Neural progenitor cell (in vitro differentiated cells): ENCODE measurements at regions not wholly inside any gene's neighbourhood (a gene's known extent, or its start where the extent isn't known, plus 50 kb on each side); places are given as distances from the start of the nearest gene placed in this dataset.

Source experiments
- EZH2 ChIP-seq: fragments of 200-600 bp; sonication (generic); IDR thresholded peaks from 2 replicates; pipeline ENCODE4 v1.6.1; 2017; ENCODE audit warnings: antibody characterized with exemption, mild to moderate bottlenecking, moderate library complexity
- EZH2phosphoT487 ChIP-seq: fragments of 200-600 bp; sonication (generic); IDR thresholded peaks from 2 replicates; pipeline ENCODE4 v1.6.1; 2017; ENCODE audit warnings: antibody characterized with exemption
- TF ChIP-seq, protein P1 (sequence below): fragments of 200-600 bp; sonication (generic); IDR thresholded peaks from 2 replicates; pipeline ENCODE4 v1.5.1; 2017; ENCODE audit warnings: antibody characterized with exemption, mild to moderate bottlenecking

GRCh38 chr2:142572346-142573132 is 304.9 kb upstream of the KYNU start:
- TF ChIP-seq, protein P1, sequence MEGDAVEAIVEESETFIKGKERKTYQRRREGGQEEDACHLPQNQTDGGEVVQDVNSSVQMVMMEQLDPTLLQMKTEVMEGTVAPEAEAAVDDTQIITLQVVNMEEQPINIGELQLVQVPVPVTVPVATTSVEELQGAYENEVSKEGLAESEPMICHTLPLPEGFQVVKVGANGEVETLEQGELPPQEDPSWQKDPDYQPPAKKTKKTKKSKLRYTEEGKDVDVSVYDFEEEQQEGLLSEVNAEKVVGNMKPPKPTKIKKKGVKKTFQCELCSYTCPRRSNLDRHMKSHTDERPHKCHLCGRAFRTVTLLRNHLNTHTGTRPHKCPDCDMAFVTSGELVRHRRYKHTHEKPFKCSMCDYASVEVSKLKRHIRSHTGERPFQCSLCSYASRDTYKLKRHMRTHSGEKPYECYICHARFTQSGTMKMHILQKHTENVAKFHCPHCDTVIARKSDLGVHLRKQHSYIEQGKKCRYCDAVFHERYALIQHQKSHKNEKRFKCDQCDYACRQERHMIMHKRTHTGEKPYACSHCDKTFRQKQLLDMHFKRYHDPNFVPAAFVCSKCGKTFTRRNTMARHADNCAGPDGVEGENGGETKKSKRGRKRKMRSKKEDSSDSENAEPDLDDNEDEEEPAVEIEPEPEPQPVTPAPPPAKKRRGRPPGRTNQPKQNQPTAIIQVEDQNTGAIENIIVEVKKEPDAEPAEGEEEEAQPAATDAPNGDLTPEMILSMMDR: no peak
- no peak for TF ChIP-seq EZH2phosphoT487
- TF ChIP-seq EZH2: no peak
